Keratinocyte (primary cell): ENCODE measurements at regions not wholly inside any gene's neighbourhood (a gene's known extent, or its start where the extent isn't known, plus 50 kb on each side); places are given as distances from the start of the nearest gene placed in this dataset.

Experiments used
- EZH2 ChIP-seq: IDR thresholded peaks from one replicate; pipeline ENCODE4 v1.6.1; 2012; ENCODE audit warnings: inconsistent platforms, mild to moderate bottlenecking, low read length, moderate library complexity
- TF ChIP-seq, protein P1 (sequence below), 3 experiments: IDR thresholded peaks in 1 of 3; conservative IDR thresholded peaks in 1 of 3; optimal IDR thresholded peaks in 1 of 3; 2 replicates in 2 of 3; 3 replicates in 1 of 3; pipeline versions ENCODE3 to v1.5.1; 2011; ENCODE audit warnings: low read length in 3 of 3, mild to moderate bottlenecking in 3 of 3, moderate library complexity in 2 of 3, control low read depth in 1 of 3, inconsistent platforms in 1 of 3; ENCODE audit not compliant: insufficient read depth in 2 of 3; ENCODE audit errors: extremely low read depth in 1 of 3

GRCh38 chr12:88305254-88305890 lies 163.3 kb downstream of the TMTC3 start:
- TF ChIP-seq, protein P1, sequence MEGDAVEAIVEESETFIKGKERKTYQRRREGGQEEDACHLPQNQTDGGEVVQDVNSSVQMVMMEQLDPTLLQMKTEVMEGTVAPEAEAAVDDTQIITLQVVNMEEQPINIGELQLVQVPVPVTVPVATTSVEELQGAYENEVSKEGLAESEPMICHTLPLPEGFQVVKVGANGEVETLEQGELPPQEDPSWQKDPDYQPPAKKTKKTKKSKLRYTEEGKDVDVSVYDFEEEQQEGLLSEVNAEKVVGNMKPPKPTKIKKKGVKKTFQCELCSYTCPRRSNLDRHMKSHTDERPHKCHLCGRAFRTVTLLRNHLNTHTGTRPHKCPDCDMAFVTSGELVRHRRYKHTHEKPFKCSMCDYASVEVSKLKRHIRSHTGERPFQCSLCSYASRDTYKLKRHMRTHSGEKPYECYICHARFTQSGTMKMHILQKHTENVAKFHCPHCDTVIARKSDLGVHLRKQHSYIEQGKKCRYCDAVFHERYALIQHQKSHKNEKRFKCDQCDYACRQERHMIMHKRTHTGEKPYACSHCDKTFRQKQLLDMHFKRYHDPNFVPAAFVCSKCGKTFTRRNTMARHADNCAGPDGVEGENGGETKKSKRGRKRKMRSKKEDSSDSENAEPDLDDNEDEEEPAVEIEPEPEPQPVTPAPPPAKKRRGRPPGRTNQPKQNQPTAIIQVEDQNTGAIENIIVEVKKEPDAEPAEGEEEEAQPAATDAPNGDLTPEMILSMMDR (optimal IDR thresholded peaks at IDR 0.05 in 1 of 3, IDR thresholded peaks at IDR 0.05 in 1 of 3, conservative IDR thresholded peaks at IDR 0.05 in 1 of 3; ENCODE audit: extremely low read depth in 1 of 3, insufficient read depth in 2 of 3, low read length in 3 of 3): no peak
- TF ChIP-seq EZH2: no peak
